Mesothelial cell of epicardium (in vitro differentiated cells): ENCODE measurements at regions not wholly inside any gene's neighbourhood (a gene's known extent, or its start where the extent isn't known, plus 50 kb on each side); places are given as distances from the start of the nearest gene placed in this dataset.

Experiments
- DNase-seq, 2 experiments: peaks; one replicate each; pipeline ENCODE4 v3.0.0; 2021; ENCODE audit warnings: low spot score in 2 of 2; ENCODE audit not compliant: unreplicated experiment in 2 of 2
- H3K27ac Mint-ChIP-seq: 2 replicates; pipeline ENCODE4 v1.8.0; 2021; ENCODE audit warnings: mixed read lengths
- H3K27me3 Mint-ChIP-seq: 2 replicates; pipeline ENCODE4 v1.8.0; 2021; ENCODE audit warnings: low read depth, mixed read lengths
- H3K36me3 Mint-ChIP-seq: 2 replicates; pipeline ENCODE4 v1.8.0; 2021; ENCODE audit warnings: mixed read lengths
- H3K4me1 Mint-ChIP-seq: 2 replicates; pipeline ENCODE4 v1.8.0; 2021; ENCODE audit warnings: mixed read lengths
- H3K4me3 Mint-ChIP-seq: 2 replicates; pipeline ENCODE4 v1.8.0; 2021; ENCODE audit warnings: mild to moderate bottlenecking, moderate library complexity, mixed read lengths
- H3K9me3 Mint-ChIP-seq: 2 replicates; pipeline ENCODE4 v1.8.0; 2021; ENCODE audit warnings: mixed read lengths
- CTCF ChIP-seq: fragments of 200-600 bp; sonication (generic); IDR thresholded peaks from one replicate; pipeline ENCODE4 v1.5.0; 2021; ENCODE audit warnings: antibody characterized with exemption; ENCODE audit not compliant: unreplicated experiment

DNA sequence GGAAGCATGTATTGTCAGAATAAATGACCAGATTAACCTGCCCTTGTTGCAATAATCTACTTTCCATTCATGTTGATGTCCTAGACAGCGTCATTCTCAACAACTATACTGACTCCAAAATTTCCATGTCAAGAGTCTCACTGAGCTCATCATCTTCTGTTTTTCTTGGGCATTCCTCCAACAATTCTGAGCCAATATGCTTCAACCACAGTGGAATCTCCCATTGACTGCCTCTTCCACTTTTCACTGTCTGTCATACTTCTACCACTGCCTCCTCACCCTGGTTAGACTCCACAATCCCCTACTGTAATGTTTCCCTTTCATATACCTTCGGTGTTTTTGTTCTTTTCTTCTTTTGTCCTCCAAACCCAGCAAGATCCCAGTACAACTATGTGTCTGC is 162.8 kb downstream of the TLE1 start:
- no peak for TF ChIP-seq CTCF
- H3K36me3 Mint-ChIP-seq, result no peaks in the 10 kb centered on the region
- peaks cover 6% of the 10 kb centered on the region for H3K27me3 Mint-ChIP-seq
- no peak overlapping the region for H3K27ac Mint-ChIP-seq
- peaks cover 5% of the 10 kb centered on the region for H3K4me1 Mint-ChIP-seq
- DNase-seq, result no peak
- H3K4me3 Mint-ChIP-seq, result no peak overlapping the region
- no peaks in the 10 kb centered on the region for H3K9me3 Mint-ChIP-seq

GRCh38 chr9:81522716-81523551 is 166.4 kb downstream of the TLE1 start:
- DNase-seq, result no peak
- H3K4me1 Mint-ChIP-seq, result peaks cover 2% of the 10 kb centered on the region
- no peak for TF ChIP-seq CTCF
- H3K36me3 Mint-ChIP-seq, result no peaks in the 10 kb centered on the region
- H3K27me3 Mint-ChIP-seq, result peaks cover 4% of the 10 kb centered on the region
- no peak overlapping the region for H3K27ac Mint-ChIP-seq
- H3K9me3 Mint-ChIP-seq, result no peaks in the 10 kb centered on the region
- H3K4me3 Mint-ChIP-seq, result no peak overlapping the region

- no peaks in the 10 kb centered on the region for H3K9me3 Mint-ChIP-seq
- no peak overlapping the region for H3K4me3 Mint-ChIP-seq
- no peaks in the 10 kb centered on the region for H3K36me3 Mint-ChIP-seq
- H3K27ac Mint-ChIP-seq, result no peak overlapping the region
- H3K27me3 Mint-ChIP-seq, result peaks cover 4% of the 10 kb centered on the region
- TF ChIP-seq CTCF, result no peak
- DNase-seq, result no peak
- no peaks in the 10 kb centered on the region for H3K4me1 Mint-ChIP-seq
Measured at GRCh38 chr9:81521892-81522291, 167.5 kb downstream of the TLE1 start.

- TF ChIP-seq CTCF, result no peak
- DNase-seq, result no peak
- H3K4me1 Mint-ChIP-seq, result no peaks in the 10 kb centered on the region
- H3K36me3 Mint-ChIP-seq, result no peaks in the 10 kb centered on the region
- H3K9me3 Mint-ChIP-seq, result no peaks in the 10 kb centered on the region
- no peak overlapping the region for H3K27ac Mint-ChIP-seq
- no peaks in the 10 kb centered on the region for H3K27me3 Mint-ChIP-seq
- no peak overlapping the region for H3K4me3 Mint-ChIP-seq
Measured at GRCh38 chr9:81519816-81520495, 169.4 kb downstream of the TLE1 start.

DNA sequence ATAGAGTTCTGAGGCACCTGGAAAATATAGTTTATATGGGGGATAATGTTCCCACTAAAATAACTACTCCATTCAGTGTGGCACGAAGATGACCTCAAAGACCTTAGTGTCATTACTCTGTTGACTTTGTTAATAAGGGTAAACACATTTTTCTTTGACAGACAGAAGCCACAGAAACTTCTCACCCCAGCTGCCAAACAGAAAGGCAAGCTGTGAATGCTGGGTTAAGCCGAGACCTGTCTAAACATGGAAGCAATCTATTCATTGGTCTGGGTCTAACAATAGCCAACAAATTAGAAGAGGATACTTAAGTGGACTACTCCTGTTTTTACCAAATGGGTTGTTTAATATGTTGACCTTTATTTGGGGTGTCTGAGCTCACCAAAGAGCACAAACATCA is 171.4 kb downstream of the TLE1 start:
- H3K4me3 Mint-ChIP-seq, result no peak overlapping the region
- no peak overlapping the region for H3K27ac Mint-ChIP-seq
- DNase-seq, result no peak
- no peak for TF ChIP-seq CTCF
- no peaks in the 10 kb centered on the region for H3K27me3 Mint-ChIP-seq
- H3K36me3 Mint-ChIP-seq, result no peaks in the 10 kb centered on the region
- H3K9me3 Mint-ChIP-seq, result no peaks in the 10 kb centered on the region
- no peaks in the 10 kb centered on the region for H3K4me1 Mint-ChIP-seq
